Right cardiac atrium (tissue), 5 donors: ENCODE measurements at regions not wholly inside any gene's neighbourhood (a gene's known extent, or its start where the extent isn't known, plus 50 kb on each side); places are given as distances from the start of the nearest gene placed in this dataset.

ENCODE experiments used
- ATAC-seq, 2 donors: fragments of 200-7000 bp; cut with Tn5 transposase; one replicate each; pipeline versions ENCODE4 v1.8.0 to v1.9.1; 2020; ENCODE audit warnings: moderate library complexity in 2 of 2, mild to moderate bottlenecking in 1 of 2
- DNase-seq, 3 donors: peaks; one replicate each; pipeline ENCODE4 v3.0.0-alpha.2; 2020
- H3K27ac ChIP-seq: one replicate; pipeline ENCODE4 v1.5.1; 2013; ENCODE audit warnings: mild to moderate bottlenecking, low read length, control low read depth, moderate library complexity
- H3K27me3 ChIP-seq: one replicate; pipeline ENCODE4 v1.6.1; 2013; ENCODE audit not compliant: control insufficient read depth, insufficient read depth
- H3K4me1 ChIP-seq: one replicate; pipeline ENCODE4 v1.6.1; 2013; ENCODE audit warnings: low read length; ENCODE audit not compliant: control insufficient read depth, insufficient read depth
- H3K4me3 ChIP-seq: one replicate; pipeline ENCODE4 v1.5.1; 2013; ENCODE audit warnings: low read length, control low read depth
- H3K9me3 ChIP-seq: one replicate; pipeline ENCODE4 v1.6.1; 2013; ENCODE audit warnings: low read length; ENCODE audit not compliant: control insufficient read depth
- WGBS: extraction: QIAGEN DNeasy Blood & Tissue Kit; methylation state at CpG from one replicate; pipeline ENCODE4 v1.1.7; 2013; 5-methylcytosine and 5-hydroxymethylcytosine counted together
- intact Hi-C, 4 donors: fragments of 100-400 bp; cut with DNase I; formaldehyde crosslinking; loops; one replicate each; pipeline versions ENCODE4 v1.11.0 to v1.14.0; 2022 to 2023
- donor health status: healthy with polysubstance abuse.
- donor health status: DM: no; HTN: yes; CAD: no.
- donor health status: DM: no; HTN: no; CAD: no.
- donor health status: DM: no; HTN: yes; CAD: no; lungs with severe emphysema.
- donor health status: DM: yes; HTN: yes; CAD: no.

GRCh38 chr19:28224441-28224840 is 988.5 kb downstream of the UQCRFS1 start:
- no peaks in the 10 kb centered on the region for H3K4me1 ChIP-seq
- no peak for ATAC-seq
- no peak overlapping the region for H3K4me3 ChIP-seq
- intact Hi-C loops, result no loop called here
- H3K27me3 ChIP-seq, result no peaks in the 10 kb centered on the region
- 88% methylated on average over 10 of the region's 10 CpGs for WGBS
- no peak for DNase-seq
- no peak overlapping the region for H3K27ac ChIP-seq
- H3K9me3 ChIP-seq, result no peaks in the 10 kb centered on the region

GRCh38 chr19:28221736-28222135 is 991.2 kb downstream of the UQCRFS1 start:
- no peaks in the 10 kb centered on the region for H3K9me3 ChIP-seq
- no peak overlapping the region for H3K4me3 ChIP-seq
- H3K27me3 ChIP-seq, result no peaks in the 10 kb centered on the region
- DNase-seq, result no peak
- intact Hi-C loops, result no loop called here
- H3K27ac ChIP-seq, result no peak overlapping the region
- WGBS, result 70% methylated on average over 3 of the region's 3 CpGs
- no peak for ATAC-seq
- no peaks in the 10 kb centered on the region for H3K4me1 ChIP-seq

GRCh38 chr19:28218728-28219127 is 994.2 kb downstream of the UQCRFS1 start:
- H3K27me3 ChIP-seq, result no peaks in the 10 kb centered on the region
- H3K27ac ChIP-seq, result no peak overlapping the region
- ATAC-seq, result no peak
- WGBS, result 39% methylated on average over 5 of the region's 5 CpGs
- DNase-seq, result no peak
- no peaks in the 10 kb centered on the region for H3K9me3 ChIP-seq
- no peak overlapping the region for H3K4me3 ChIP-seq
- intact Hi-C loops, result no loop called here
- H3K4me1 ChIP-seq, result no peaks in the 10 kb centered on the region

GRCh38 chr19:28217022-28217421 is 995.9 kb downstream of the UQCRFS1 start:
- ATAC-seq, result no peak

GRCh38 chr19:28213470-28214082 is 999.4 kb downstream of the UQCRFS1 start:
- Histone ChIP-seq H3K4me3 (no peak overlapping the region), H3K27ac (no peak overlapping the region), H3K9me3 (no peaks in the 10 kb centered on the region), H3K4me1 (no peaks in the 10 kb centered on the region), H3K27me3 (peaks cover 4% of the 10 kb centered on the region)
- no peak for DNase-seq
- ATAC-seq, result no peak
- WGBS, result 64% methylated on average over 6 of the region's 6 CpGs
- intact Hi-C loops, result no loop called here

More at GRCh38 chr19:28217022-28217421, 995.9 kb downstream of the UQCRFS1 start:
- 13% methylated on average over 1 of the region's 1 CpG for WGBS
- Histone ChIP-seq H3K27me3 (peaks cover 1% of the 10 kb centered on the region), H3K27ac (no peak overlapping the region), H3K4me3 (no peak overlapping the region), H3K9me3 (no peaks in the 10 kb centered on the region), H3K4me1 (no peaks in the 10 kb centered on the region)
- no peak for DNase-seq
- intact Hi-C loops, result no loop called here

GRCh38 chr19:28210886-28211285 is 1002.1 kb downstream of the UQCRFS1 start:
- ATAC-seq, result no peak
- peaks cover 4% of the 10 kb centered on the region for H3K27me3 ChIP-seq
- H3K27ac ChIP-seq, result no peak overlapping the region
- 63% methylated on average over 2 of the region's 2 CpGs for WGBS
- no peaks in the 10 kb centered on the region for H3K9me3 ChIP-seq
- intact Hi-C loops, result no loop called here
- no peaks in the 10 kb centered on the region for H3K4me1 ChIP-seq
- no peak for DNase-seq
- no peak overlapping the region for H3K4me3 ChIP-seq

- Histone ChIP-seq H3K27me3 (peaks cover 4% of the 10 kb centered on the region), H3K4me3 (no peak overlapping the region), H3K4me1 (no peaks in the 10 kb centered on the region), H3K9me3 (no peaks in the 10 kb centered on the region), H3K27ac (no peak overlapping the region)
- intact Hi-C loops, result no loop called here
- WGBS, result 83% methylated on average over 10 of the region's 10 CpGs
- no peak for ATAC-seq
- DNase-seq, result no peak
Observed at GRCh38 chr19:28208745-28209144, 1004.2 kb downstream of the UQCRFS1 start.

- intact Hi-C loops, result no loop called here
- ATAC-seq (no peak), DNase-seq (no peak)
- Histone ChIP-seq H3K9me3 (no peaks in the 10 kb centered on the region), H3K27ac (no peak overlapping the region), H3K4me1 (no peaks in the 10 kb centered on the region), H3K4me3 (no peak overlapping the region), H3K27me3 (peaks cover 4% of the 10 kb centered on the region)
- 77% methylated on average over 7 of the region's 7 CpGs for WGBS
Observed at GRCh38 chr19:28207244-28207643, 1005.7 kb downstream of the UQCRFS1 start.

- H3K4me1 ChIP-seq, result no peaks in the 10 kb centered on the region
- H3K9me3 ChIP-seq, result no peaks in the 10 kb centered on the region
- ATAC-seq, result no peak
- no peak for DNase-seq
- WGBS, result 91% methylated on average over 5 of the region's 5 CpGs
- H3K27me3 ChIP-seq, result no peaks in the 10 kb centered on the region
- H3K27ac ChIP-seq, result no peak overlapping the region
- H3K4me3 ChIP-seq, result no peak overlapping the region
- intact Hi-C loops, result no loop called here
Observed at GRCh38 chr19:28201462-28201943, 1011.4 kb downstream of the UQCRFS1 start.

- 83% methylated on average over 6 of the region's 6 CpGs for WGBS
- Histone ChIP-seq H3K27ac (no peak overlapping the region), H3K4me1 (no peaks in the 10 kb centered on the region), H3K27me3 (no peaks in the 10 kb centered on the region), H3K9me3 (no peaks in the 10 kb centered on the region), H3K4me3 (no peak overlapping the region)
- DNase-seq (no peak), ATAC-seq (no peak)
- intact Hi-C loops, result no loop called here
Observed at GRCh38 chr19:28199323-28199722, 1013.6 kb downstream of the UQCRFS1 start.

GRCh38 chr19:28196961-28197360 is 1016.0 kb downstream of the UQCRFS1 start:
- WGBS, result 51% methylated on average over 7 of the region's 7 CpGs
- intact Hi-C loops, result no loop called here
- ATAC-seq (no peak), DNase-seq (no peak)
- Histone ChIP-seq H3K27ac (no peak overlapping the region), H3K27me3 (no peaks in the 10 kb centered on the region), H3K9me3 (no peaks in the 10 kb centered on the region), H3K4me3 (no peak overlapping the region), H3K4me1 (no peaks in the 10 kb centered on the region)

GRCh38 chr19:28196101-28196500 is 1016.9 kb downstream of the UQCRFS1 start:
- Histone ChIP-seq H3K4me1 (no peaks in the 10 kb centered on the region), H3K27me3 (no peaks in the 10 kb centered on the region), H3K4me3 (no peak overlapping the region), H3K9me3 (no peaks in the 10 kb centered on the region), H3K27ac (no peak overlapping the region)
- intact Hi-C loops, result no loop called here
- ATAC-seq, result no peak
- DNase-seq, result no peak
- WGBS, result 34% methylated on average over 3 of the region's 3 CpGs
